Posterior cingulate gyrus (tissue), 11 donors: ENCODE measurements at regions not wholly inside any gene's neighbourhood (a gene's known extent, or its start where the extent isn't known, plus 50 kb on each side); places are given as distances from the start of the nearest gene placed in this dataset.
A peak's percentile ranks its signal among the peaks of the same experiment; 100 is the strongest.

Experiments used
- DNase-seq, 10 donors: peaks; one replicate each; pipeline versions ENCODE4 v3.0.0 to v3.0.0-alpha.2; 2020 to 2021; ENCODE audit warnings: mixed read lengths in 3 of 10
- intact Hi-C: fragments of 100-400 bp; cut with DNase I; formaldehyde crosslinking; loops from one replicate; pipeline ENCODE4 v1.15.1; 2023

- intact Hi-C loops = no loop called here
- DNase-seq = peak in 1 of 10 donors; percentile 45
Observed at GRCh38 chr14:58697930-58698642, 60.3 kb downstream of the DACT1 start.

GRCh38 chr14:58699681-58700205 is 62.0 kb downstream of the DACT1 start:
- intact Hi-C loops = no loop called here
- DNase-seq = no peak

GRCh38 chr14:58701156-58701555 is 63.4 kb downstream of the DACT1 start:
- DNase-seq = no peak
- intact Hi-C loops = no loop called here

- intact Hi-C loops = no loop called here
- no peak for DNase-seq
Observed at GRCh38 chr14:58701604-58702003, 63.8 kb downstream of the DACT1 start.

- DNase-seq = no peak
- intact Hi-C loops = no loop called here
Observed at GRCh38 chr14:58702441-58703160, 64.8 kb downstream of the DACT1 start.

GRCh38 chr14:58703161-58703506 is 65.4 kb downstream of the DACT1 start:
- DNase-seq = no peak
- intact Hi-C loops = no loop called here

GRCh38 chr14:58705066-58705465 is 67.3 kb downstream of the DACT1 start:
- DNase-seq = no peak
- intact Hi-C loops = no loop called here

GRCh38 chr14:58707949-58708348 is 70.2 kb downstream of the DACT1 start:
- DNase-seq = no peak
- intact Hi-C loops = no loop called here

- intact Hi-C loops = no loop called here
- DNase-seq = no peak
Observed at GRCh38 chr14:58709949-58710348, 72.2 kb downstream of the DACT1 start.

GRCh38 chr14:58711382-58711781 is 73.6 kb downstream of the DACT1 start:
- intact Hi-C loops = no loop called here

GRCh38 chr14:58712357-58712756 is 74.6 kb downstream of the DACT1 start:
- DNase-seq = peak in 1 of 10 donors; percentile 34
- intact Hi-C loops = no loop called here

More at GRCh38 chr14:58711382-58711781, 73.6 kb downstream of the DACT1 start:
- DNase-seq = no peak

- peak in 1 of 10 donors; percentile 9 for DNase-seq
- intact Hi-C loops = no loop called here
Observed at GRCh38 chr14:58713677-58714076, 75.9 kb downstream of the DACT1 start.

GRCh38 chr14:58716706-58717105 is 78.9 kb downstream of the DACT1 start:
- intact Hi-C loops = no loop called here
- DNase-seq = no peak

GRCh38 chr14:58717211-58717610 is 79.4 kb downstream of the DACT1 start:
- DNase-seq = no peak
- intact Hi-C loops = no loop called here

GRCh38 chr14:58717813-58718212 is 80.1 kb downstream of the DACT1 start:
- intact Hi-C loops = no loop called here
- DNase-seq = no peak

GRCh38 chr14:58718226-58719205 is 80.8 kb downstream of the DACT1 start:
- intact Hi-C loops = no loop called here
- no peak for DNase-seq

GRCh38 chr14:58721723-58722122 is 84.0 kb downstream of the DACT1 start:
- intact Hi-C loops = no loop called here
- DNase-seq = no peak

- intact Hi-C loops = no loop called here
- no peak for DNase-seq
Observed at GRCh38 chr14:58722441-58722840, 84.7 kb downstream of the DACT1 start.

- intact Hi-C loops = no loop called here
Observed at GRCh38 chr14:58724206-58724605, 86.4 kb downstream of the DACT1 start.

GRCh38 chr14:58724702-58725101 is 86.9 kb downstream of the DACT1 start:
- DNase-seq = no peak
- intact Hi-C loops = no loop called here

More at GRCh38 chr14:58724206-58724605, 86.4 kb downstream of the DACT1 start:
- no peak for DNase-seq

- no peak for DNase-seq
- intact Hi-C loops = no loop called here
Observed at GRCh38 chr14:58725226-58725625, 87.5 kb downstream of the DACT1 start.
